Activated naive CD4-positive, alpha-beta T cell treated with anti-CD3 and anti-CD28 coated beads, Interleukin-2, amount 50 U/mL, for 24 hours (primary cell): ENCODE measurements at regions not wholly inside any gene's neighbourhood (a gene's known extent, or its start where the extent isn't known, plus 50 kb on each side); places are given as distances from the start of the nearest gene placed in this dataset.

ENCODE experiments used
- H3K27ac Mint-ChIP-seq: one replicate; pipeline ENCODE4 v1.8.0; 2021; ENCODE audit warnings: mild to moderate bottlenecking, mixed read lengths
- H3K27me3 Mint-ChIP-seq: one replicate; pipeline ENCODE4 v1.8.0; 2021; ENCODE audit warnings: mixed read lengths
- H3K36me3 Mint-ChIP-seq: one replicate; pipeline ENCODE4 v1.8.0; 2021; ENCODE audit warnings: mixed read lengths
- H3K4me1 Mint-ChIP-seq: one replicate; pipeline ENCODE4 v1.8.0; 2021; ENCODE audit warnings: mixed read lengths
- H3K4me3 Mint-ChIP-seq: one replicate; pipeline ENCODE4 v1.8.0; 2021; ENCODE audit warnings: mild to moderate bottlenecking, mixed read lengths
- H3K9me3 Mint-ChIP-seq: one replicate; pipeline ENCODE4 v1.8.0; 2021; ENCODE audit warnings: mixed read lengths

DNA sequence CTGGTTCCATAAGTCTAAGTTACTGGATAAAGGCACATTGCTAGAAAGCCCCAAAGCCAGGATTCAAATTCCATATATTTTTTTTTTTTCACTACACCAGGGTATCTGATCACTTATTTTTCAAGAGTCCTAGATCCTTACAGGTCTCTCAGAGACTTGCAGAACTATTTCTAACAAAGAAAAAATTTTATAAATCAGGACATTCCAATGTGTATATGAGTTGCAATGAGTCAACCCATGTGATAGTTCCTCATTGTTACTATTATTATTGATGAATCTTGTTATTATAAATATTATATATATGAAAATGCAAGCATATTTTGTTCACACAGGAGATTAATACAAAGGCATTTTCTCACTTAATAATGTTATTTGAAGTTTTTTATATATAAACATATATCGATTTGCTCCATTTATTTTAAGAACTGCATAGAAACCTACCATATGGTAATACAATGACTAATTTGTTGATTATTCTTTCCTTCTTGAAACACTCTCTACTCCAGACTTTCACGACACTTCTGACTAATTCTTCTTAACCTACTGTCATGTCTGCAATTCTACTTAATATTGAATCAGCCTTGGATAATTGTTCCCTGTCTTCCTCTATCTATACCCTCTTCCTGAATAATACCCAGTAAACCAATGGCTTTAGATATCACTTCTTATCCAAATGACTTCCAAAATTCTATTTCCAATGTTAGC lies 968.4 kb upstream of the NRXN1 start:
- Mint-ChIP-seq H3K4me1 (no peaks in the 10 kb centered on the region), H3K9me3 (peaks cover 6% of the 10 kb centered on the region), H3K36me3 (no peaks in the 10 kb centered on the region), H3K27ac (no peak overlapping the region), H3K4me3 (no peak overlapping the region), H3K27me3 (no peaks in the 10 kb centered on the region)

- peaks cover 7% of the 10 kb centered on the region for H3K9me3 Mint-ChIP-seq
- H3K36me3 Mint-ChIP-seq, result no peaks in the 10 kb centered on the region
- H3K4me1 Mint-ChIP-seq, result no peaks in the 10 kb centered on the region
- H3K4me3 Mint-ChIP-seq, result no peak overlapping the region
- no peak overlapping the region for H3K27ac Mint-ChIP-seq
- H3K27me3 Mint-ChIP-seq, result no peaks in the 10 kb centered on the region
These were observed 967.0 kb upstream of the NRXN1 start for GRCh38 chr2:51998890-51999289.

DNA sequence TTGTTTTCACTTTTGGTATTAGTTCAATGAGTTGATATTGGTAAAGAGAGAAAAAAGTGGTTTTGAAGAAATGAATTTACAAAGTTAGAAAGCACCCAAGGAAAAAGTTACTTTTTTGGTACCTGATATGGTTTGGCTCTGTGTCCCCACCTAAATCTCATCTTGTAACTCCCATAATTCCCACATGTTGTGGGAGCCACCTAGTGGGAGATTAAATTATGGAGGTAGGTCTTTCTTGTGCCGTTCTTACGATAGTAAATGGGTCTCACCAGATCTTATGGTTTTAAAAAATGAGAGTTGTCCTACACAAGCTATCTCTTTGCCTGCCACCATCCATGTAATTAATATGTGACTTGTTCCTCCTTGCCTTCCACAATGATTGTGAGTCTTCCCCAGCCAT lies 965.6 kb upstream of the NRXN1 start:
- H3K36me3 Mint-ChIP-seq, result no peaks in the 10 kb centered on the region
- no peak overlapping the region for H3K4me3 Mint-ChIP-seq
- no peak overlapping the region for H3K27ac Mint-ChIP-seq
- H3K27me3 Mint-ChIP-seq, result no peaks in the 10 kb centered on the region
- no peaks in the 10 kb centered on the region for H3K4me1 Mint-ChIP-seq
- peaks cover 11% of the 10 kb centered on the region for H3K9me3 Mint-ChIP-seq

DNA sequence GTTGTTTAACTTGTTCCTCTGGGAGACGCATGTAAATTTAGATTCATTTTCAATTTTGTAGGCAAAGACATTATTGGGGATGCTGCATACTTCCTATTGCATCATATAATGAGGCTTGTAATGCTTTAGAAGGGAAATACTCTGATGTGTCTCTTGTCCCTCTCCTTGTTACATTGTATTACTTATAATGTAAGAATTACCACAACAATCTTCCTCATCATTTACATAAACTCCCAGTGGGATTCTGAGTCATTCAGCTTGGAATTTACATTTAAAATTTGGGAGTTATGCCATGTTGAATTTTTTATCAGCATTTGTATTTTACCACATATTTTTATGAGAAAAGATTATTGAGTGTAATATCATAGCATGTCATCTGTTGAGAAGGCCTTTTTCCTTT lies 963.4 kb upstream of the NRXN1 start:
- H3K9me3 Mint-ChIP-seq, result peaks cover 5% of the 10 kb centered on the region
- no peaks in the 10 kb centered on the region for H3K27me3 Mint-ChIP-seq
- H3K36me3 Mint-ChIP-seq, result no peaks in the 10 kb centered on the region
- H3K4me3 Mint-ChIP-seq, result no peak overlapping the region
- H3K27ac Mint-ChIP-seq, result no peak overlapping the region
- H3K4me1 Mint-ChIP-seq, result no peaks in the 10 kb centered on the region

- H3K4me3 Mint-ChIP-seq, result no peak overlapping the region
- H3K9me3 Mint-ChIP-seq, result peaks cover 5% of the 10 kb centered on the region
- no peaks in the 10 kb centered on the region for H3K27me3 Mint-ChIP-seq
- H3K27ac Mint-ChIP-seq, result no peak overlapping the region
- no peaks in the 10 kb centered on the region for H3K4me1 Mint-ChIP-seq
- H3K36me3 Mint-ChIP-seq, result no peaks in the 10 kb centered on the region
These were observed 962.3 kb upstream of the NRXN1 start for GRCh38 chr2:51994123-51994763.

- no peaks in the 10 kb centered on the region for H3K4me1 Mint-ChIP-seq
These were observed 958.8 kb upstream of the NRXN1 start for GRCh38 chr2:51990684-51991083.

GRCh38 chr2:51986101-51986500 lies 954.2 kb upstream of the NRXN1 start:
- Mint-ChIP-seq H3K27me3 (no peaks in the 10 kb centered on the region), H3K27ac (no peak overlapping the region), H3K4me1 (no peaks in the 10 kb centered on the region), H3K4me3 (no peak overlapping the region), H3K9me3 (no peaks in the 10 kb centered on the region), H3K36me3 (no peaks in the 10 kb centered on the region)

More at GRCh38 chr2:51990684-51991083, 958.8 kb upstream of the NRXN1 start:
- Mint-ChIP-seq H3K27me3 (no peaks in the 10 kb centered on the region), H3K4me3 (no peak overlapping the region), H3K36me3 (no peaks in the 10 kb centered on the region), H3K27ac (no peak overlapping the region), H3K9me3 (peaks cover 5% of the 10 kb centered on the region)

- H3K36me3 Mint-ChIP-seq, result no peaks in the 10 kb centered on the region
These were observed 949.9 kb upstream of the NRXN1 start for GRCh38 chr2:51981783-51982182.

DNA sequence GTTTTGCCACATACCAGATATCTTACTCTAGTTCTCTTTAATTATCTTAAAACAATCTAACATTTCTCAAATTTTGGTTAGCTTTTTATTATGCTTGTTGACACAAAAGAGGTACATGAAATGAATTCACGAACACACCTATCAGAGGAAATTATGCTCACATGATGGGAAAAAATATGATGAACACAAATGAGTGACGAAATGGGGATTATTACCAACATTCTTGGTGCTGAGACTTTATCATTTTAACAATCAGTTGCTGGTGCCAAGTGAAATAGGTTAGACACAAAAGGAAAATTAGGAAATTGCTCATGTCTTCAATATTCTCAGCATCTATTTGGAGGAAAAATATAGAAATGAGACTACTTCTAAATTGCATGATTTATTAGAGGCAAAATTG lies 944.7 kb upstream of the NRXN1 start:
- H3K36me3 Mint-ChIP-seq, result no peaks in the 10 kb centered on the region

More at GRCh38 chr2:51981783-51982182, 949.9 kb upstream of the NRXN1 start:
- no peaks in the 10 kb centered on the region for H3K27me3 Mint-ChIP-seq
- H3K27ac Mint-ChIP-seq, result no peak overlapping the region
- H3K4me3 Mint-ChIP-seq, result no peak overlapping the region
- H3K4me1 Mint-ChIP-seq, result no peaks in the 10 kb centered on the region
- H3K9me3 Mint-ChIP-seq, result peaks cover 3% of the 10 kb centered on the region

DNA sequence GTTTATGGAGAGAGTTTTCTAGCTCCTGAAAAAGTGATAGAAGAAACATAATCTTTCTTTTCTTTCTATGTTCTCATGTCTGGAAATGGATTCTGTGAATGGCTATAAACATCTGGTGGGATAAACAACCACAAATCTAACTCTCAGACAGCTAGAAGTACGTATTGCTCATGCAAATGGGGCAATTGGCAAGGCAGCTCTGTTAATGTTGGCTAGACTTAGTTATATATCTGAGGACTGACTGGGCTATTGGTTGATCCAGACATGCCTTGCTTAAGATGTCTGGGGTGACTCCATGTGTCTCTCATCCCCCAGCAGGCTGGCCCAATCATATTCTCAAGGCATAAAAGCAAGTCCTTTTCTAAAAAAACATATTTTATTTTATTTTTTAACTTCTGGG lies 939.2 kb upstream of the NRXN1 start:
- Mint-ChIP-seq H3K4me1 (no peaks in the 10 kb centered on the region), H3K4me3 (no peak overlapping the region), H3K9me3 (peaks cover 11% of the 10 kb centered on the region), H3K27ac (no peak overlapping the region), H3K36me3 (no peaks in the 10 kb centered on the region), H3K27me3 (no peaks in the 10 kb centered on the region)

More for the DNA sequence above, 944.7 kb upstream of the NRXN1 start:
- Mint-ChIP-seq H3K9me3 (peaks cover 11% of the 10 kb centered on the region), H3K27ac (no peak overlapping the region), H3K27me3 (no peaks in the 10 kb centered on the region), H3K4me3 (no peak overlapping the region), H3K4me1 (no peaks in the 10 kb centered on the region)

DNA sequence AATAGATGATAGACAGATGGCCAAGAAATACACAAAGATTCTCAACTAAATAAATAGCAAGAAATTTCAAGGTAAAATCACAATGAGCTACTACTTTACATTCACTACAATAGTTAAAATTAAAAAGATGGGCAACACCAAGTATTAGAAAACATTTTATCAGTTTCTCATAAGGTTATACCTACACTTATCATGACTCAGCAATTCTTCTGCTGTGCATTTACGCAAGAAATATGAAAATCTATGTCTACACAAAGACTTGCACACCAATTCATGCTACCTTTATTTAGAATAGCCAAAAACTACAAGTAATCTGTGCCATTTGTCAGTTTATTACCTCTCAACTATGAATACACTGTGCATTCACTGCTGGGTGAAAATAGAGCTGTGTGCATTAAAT lies 937.4 kb upstream of the NRXN1 start:
- H3K4me1 Mint-ChIP-seq, result no peaks in the 10 kb centered on the region
- H3K27me3 Mint-ChIP-seq, result no peaks in the 10 kb centered on the region
- peaks cover 11% of the 10 kb centered on the region for H3K9me3 Mint-ChIP-seq
- no peak overlapping the region for H3K4me3 Mint-ChIP-seq
- H3K36me3 Mint-ChIP-seq, result no peaks in the 10 kb centered on the region
- H3K27ac Mint-ChIP-seq, result no peak overlapping the region

GRCh38 chr2:51960841-51961335 lies 929.0 kb upstream of the NRXN1 start:
- H3K4me3 Mint-ChIP-seq, result no peak overlapping the region
- H3K4me1 Mint-ChIP-seq, result no peaks in the 10 kb centered on the region
- no peaks in the 10 kb centered on the region for H3K36me3 Mint-ChIP-seq
- no peak overlapping the region for H3K27ac Mint-ChIP-seq
- H3K9me3 Mint-ChIP-seq, result peaks cover 8% of the 10 kb centered on the region
- no peaks in the 10 kb centered on the region for H3K27me3 Mint-ChIP-seq

DNA sequence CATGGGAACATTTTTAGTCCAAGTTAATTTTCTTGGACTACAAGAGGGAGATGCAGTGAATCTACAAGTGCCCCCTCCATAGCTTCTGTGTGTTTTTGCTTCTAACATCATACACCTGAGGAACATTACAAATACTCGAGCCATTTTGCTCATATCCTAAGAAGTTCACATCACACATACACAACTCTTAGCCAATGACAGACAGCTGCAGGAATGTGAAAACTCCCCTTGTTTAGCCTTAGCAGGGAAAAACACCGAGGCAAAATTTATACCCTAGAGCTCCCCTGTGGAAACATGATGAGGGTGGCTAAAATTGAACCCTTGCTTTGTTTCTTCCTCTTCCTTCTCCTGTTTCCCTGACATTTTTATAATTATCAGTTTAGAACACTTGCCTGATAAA lies 928.3 kb upstream of the NRXN1 start:
- Mint-ChIP-seq H3K27me3 (no peaks in the 10 kb centered on the region), H3K4me3 (no peak overlapping the region), H3K36me3 (no peaks in the 10 kb centered on the region), H3K9me3 (peaks cover 10% of the 10 kb centered on the region), H3K4me1 (no peaks in the 10 kb centered on the region), H3K27ac (no peak overlapping the region)

DNA sequence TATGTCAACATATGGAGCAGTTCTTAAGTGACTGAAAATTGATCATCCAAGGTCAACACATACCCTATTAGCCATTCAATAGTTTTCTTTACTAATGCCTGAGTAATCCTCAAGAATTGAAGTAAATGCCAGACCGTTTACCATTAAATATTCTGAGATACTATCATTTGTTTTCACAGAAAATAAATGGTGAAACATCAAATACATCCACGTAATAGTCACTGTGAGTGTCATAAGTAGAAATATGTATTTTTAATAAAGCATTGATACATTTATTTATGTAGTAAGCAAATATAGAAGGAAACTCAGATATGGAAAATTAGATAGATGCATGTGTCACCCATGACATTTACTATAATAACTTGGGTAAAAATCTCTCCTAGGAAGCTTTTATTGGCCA lies 927.8 kb upstream of the NRXN1 start:
- no peak overlapping the region for H3K27ac Mint-ChIP-seq
- no peak overlapping the region for H3K4me3 Mint-ChIP-seq
- peaks cover 10% of the 10 kb centered on the region for H3K9me3 Mint-ChIP-seq
- H3K36me3 Mint-ChIP-seq, result no peaks in the 10 kb centered on the region
- H3K27me3 Mint-ChIP-seq, result no peaks in the 10 kb centered on the region
- H3K4me1 Mint-ChIP-seq, result no peaks in the 10 kb centered on the region

DNA sequence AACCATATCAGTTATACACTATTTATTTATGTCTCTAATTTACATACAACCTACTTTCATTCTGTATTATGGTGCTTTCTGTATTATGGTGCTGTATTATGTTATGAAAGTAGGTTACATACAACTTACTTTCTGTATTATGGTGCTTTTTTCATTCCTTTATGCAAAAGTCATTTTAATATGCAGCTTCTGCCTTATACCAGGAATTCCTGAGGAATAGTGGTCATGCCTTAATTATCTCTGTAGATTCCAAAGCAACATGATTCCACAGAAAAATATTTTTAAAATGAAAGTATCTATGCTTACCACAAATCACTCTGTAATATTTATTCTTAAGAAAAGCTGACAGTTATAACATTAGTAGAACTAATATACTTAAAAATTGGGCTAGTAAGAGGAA lies 922.0 kb upstream of the NRXN1 start:
- Mint-ChIP-seq H3K9me3 (peaks cover 10% of the 10 kb centered on the region), H3K36me3 (no peaks in the 10 kb centered on the region), H3K27me3 (no peaks in the 10 kb centered on the region)

DNA sequence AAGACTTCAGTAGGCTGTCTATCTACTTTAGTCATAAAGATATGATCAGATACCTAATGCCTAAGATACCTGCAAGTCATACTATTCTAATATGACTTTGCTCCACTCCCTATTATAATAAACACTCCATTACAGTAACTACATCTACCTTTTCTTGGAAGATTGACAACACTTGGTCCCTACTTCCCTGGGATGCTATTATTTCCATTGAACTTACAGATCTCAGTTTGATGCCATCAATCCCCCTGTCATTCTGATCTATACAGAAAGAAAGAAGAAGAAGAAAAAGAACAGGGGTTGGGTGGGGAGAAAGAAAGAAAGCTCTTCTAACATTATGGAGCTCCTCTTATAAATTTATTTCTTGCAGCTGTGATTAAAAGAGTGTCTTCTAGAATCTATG lies 889.1 kb upstream of the NRXN1 start:
- no peaks in the 10 kb centered on the region for H3K4me1 Mint-ChIP-seq
- H3K36me3 Mint-ChIP-seq, result no peaks in the 10 kb centered on the region
- H3K27ac Mint-ChIP-seq, result no peak overlapping the region
- H3K27me3 Mint-ChIP-seq, result no peaks in the 10 kb centered on the region
- no peak overlapping the region for H3K4me3 Mint-ChIP-seq
- peaks cover 12% of the 10 kb centered on the region for H3K9me3 Mint-ChIP-seq

More for the DNA sequence above, 922.0 kb upstream of the NRXN1 start:
- H3K4me1 Mint-ChIP-seq, result no peaks in the 10 kb centered on the region
- H3K4me3 Mint-ChIP-seq, result no peak overlapping the region
- H3K27ac Mint-ChIP-seq, result no peak overlapping the region
